ENCODE measurements at regions not wholly inside any gene's neighbourhood (a gene's known extent, or its start where the extent isn't known, plus 50 kb on each side); places are given as distances from the start of the nearest gene placed in this dataset.

- TF ChIP-seq ZNF586 (CRISPR knock-in tag; conservative IDR thresholded peaks at IDR 0.05) (no peak), SMAD2 (IDR thresholded peaks at IDR 0.05; ENCODE audit: low read depth, low read length) (no peak), SP1 (CRISPR knock-in tag; IDR thresholded peaks at IDR 0.05) (no peak), SLC30A9 (CRISPR knock-in tag; IDR thresholded peaks at IDR 0.05) (no peak), NCOA2 (IDR thresholded peaks at IDR 0.05; ENCODE audit: partially characterized antibody in 2 of 2) (no peak), CREM (IDR thresholded peaks at IDR 0.05; ENCODE audit: low read depth) (no peak), HDAC6 (IDR thresholded peaks at IDR 0.05; ENCODE audit: low read depth, low read length) (no peak), ZNF444 (CRISPR knock-in tag; IDR thresholded peaks at IDR 0.05) (no peak)
These were observed 220.5 kb upstream of the ID2 start (continued) for GRCh38 chr2:8461341-8461740.

- Histone ChIP-seq H2AFZ (ENCODE audit: low read depth, low read length) (no peak overlapping the region), H3K27me3 (ENCODE audit: control insufficient read depth in 2 of 2, insufficient read depth in 2 of 2, low read length in 2 of 2) (peaks cover 35 to 56% of the 10 kb centered on the region in 2 experiments; a peak in 4 of 5 replicates), H3K9me3 (replicated peaks; ENCODE audit: control insufficient read depth, insufficient read depth, low read depth, low read length) (no peaks in the 10 kb centered on the region), H3K4me3 (no peak overlapping the region), H3K9me1 (ENCODE audit: control insufficient read depth, insufficient read depth, low read length) (no peaks in the 10 kb centered on the region), H3K79me2 (ENCODE audit: control insufficient read depth, insufficient read depth, low read length) (no peaks in the 10 kb centered on the region), H3K4me1 (replicated peaks in 1 of 2; ENCODE audit: control insufficient read depth in 2 of 2, insufficient read depth in 2 of 2, low read length in 2 of 2) (no peaks in the 10 kb centered on the region), H4K20me1 (replicated peaks; ENCODE audit: control insufficient read depth, insufficient read depth, low read length) (no peaks in the 10 kb centered on the region; the same call in 1 of the 2 replicates), H3K4me2 (ENCODE audit: insufficient read depth, low read length) (no peak overlapping the region), H3K36me3 (ENCODE audit: control insufficient read depth, insufficient read depth, low read length) (no peaks in the 10 kb centered on the region), H3K9ac (ENCODE audit: insufficient read depth in 1 of 2, low read depth in 2 of 2, low read length in 2 of 2) (no peak overlapping the region; a peak in 1 of 4 replicates), H3K27ac (ENCODE audit: extremely low read depth, low read depth, low read length) (no peak overlapping the region)
- 0% methylated on average over 1 of the region's 1 CpG for WGBS (ENCODE audit: insufficient coverage, low coverage, missing lambda C conversion rate)
- no TSS peak for BruUV-seq (replicated peaks)
- no peak for FAIRE-seq
- ChIA-PET CTCF (ENCODE audit: low intra/inter-chr PET ratio) (no interaction called here), POLR2A (no interaction called here)
- TF ChIP-seq HNRNPH1 (optimal IDR thresholded peaks at IDR 0.05; ENCODE audit: low read depth, low read length) (no peak), KAT8 (IDR thresholded peaks at IDR 0.05; ENCODE audit: low read depth) (no peak), BCL6 (CRISPR knock-in tag; IDR thresholded peaks at IDR 0.05) (no peak), ELF4 (CRISPR knock-in tag; IDR thresholded peaks at IDR 0.05) (no peak), ZNF408 (CRISPR knock-in tag; IDR thresholded peaks at IDR 0.05; ENCODE audit: low read depth) (no peak)
- no peak for DNase-seq (ENCODE audit: extremely low read depth in 1 of 4, low spot score in 3 of 4)
- in situ Hi-C loops (cut with MboI) (no loop called here), intact Hi-C loops (cut with micrococcal nuclease) (no loop called here)
- no peak for ATAC-seq
These were observed 219.6 kb upstream of the ID2 start for GRCh38 chr2:8462280-8462679.

All from K562 (cell line).